GM18873 (cell line): ENCODE measurements at regions not wholly inside any gene's neighbourhood (a gene's known extent, or its start where the extent isn't known, plus 50 kb on each side); places are given as distances from the start of the nearest gene placed in this dataset.
"Not testable (repeated sequence)": the region's sequence is repeated elsewhere in the genome, so short reads cannot be mapped to it uniquely, and the experiment has no call there.

ENCODE experiments used
- ATAC-seq: cut with Tn5 transposase; IDR thresholded peaks from one replicate; pipeline ENCODE4 v1.9.1; 2021; ENCODE audit warnings: mild to moderate bottlenecking, moderate library complexity, moderate number of reproducible peaks; ENCODE audit not compliant: unreplicated experiment, low FRiP score

GRCh38 chr2:53543083-53543482 lies 224.5 kb upstream of the CHAC2 start:
- no peak for ATAC-seq

- ATAC-seq = no peak
These were observed 230.8 kb upstream of the CHAC2 start for GRCh38 chr2:53536583-53537361.

- no peak for ATAC-seq
These were observed 232.3 kb upstream of the CHAC2 start for GRCh38 chr2:53535234-53535840.

- ATAC-seq = no peak
These were observed 237.5 kb upstream of the CHAC2 start for GRCh38 chr2:53530126-53530525.

- ATAC-seq = no peak
These were observed 240.5 kb upstream of the CHAC2 start for GRCh38 chr2:53527056-53527455.

GRCh38 chr2:53519918-53520841 lies 247.4 kb upstream of the CHAC2 start:
- no peak for ATAC-seq

GRCh38 chr2:53517406-53517805 lies 250.2 kb upstream of the CHAC2 start:
- ATAC-seq = no peak

GRCh38 chr2:53516650-53517049 lies 251.0 kb upstream of the CHAC2 start:
- no peak for ATAC-seq

- no peak for ATAC-seq
These were observed 251.9 kb upstream of the CHAC2 start for GRCh38 chr2:53515435-53516332.

GRCh38 chr2:53513167-53513666 lies 254.4 kb upstream of the CHAC2 start:
- ATAC-seq = no peak

GRCh38 chr2:53512071-53512826 lies 255.4 kb upstream of the CHAC2 start:
- no peak for ATAC-seq

- ATAC-seq = no peak
These were observed 256.1 kb upstream of the CHAC2 start for GRCh38 chr2:53511549-53511948.

GRCh38 chr2:53510401-53510800 lies 257.2 kb upstream of the CHAC2 start:
- ATAC-seq = no peak

GRCh38 chr2:53509831-53510388 lies 257.7 kb upstream of the CHAC2 start:
- ATAC-seq = no peak

GRCh38 chr2:53508667-53509066 lies 258.9 kb upstream of the CHAC2 start:
- no peak for ATAC-seq

- ATAC-seq = not testable (repeated sequence)
These were observed 260.5 kb upstream of the CHAC2 start for GRCh38 chr2:53507070-53507469.

GRCh38 chr2:53505826-53506225 lies 261.8 kb upstream of the CHAC2 start:
- ATAC-seq = no peak

- ATAC-seq = no peak
These were observed 263.1 kb upstream of the CHAC2 start for GRCh38 chr2:53504507-53504906.

- ATAC-seq = no peak
These were observed 267.4 kb upstream of the CHAC2 start for GRCh38 chr2:53500181-53500580.
